SK-N-MC (cell line): ENCODE measurements at regions not wholly inside any gene's neighbourhood (a gene's known extent, or its start where the extent isn't known, plus 50 kb on each side); places are given as distances from the start of the nearest gene placed in this dataset.

ENCODE experiments used
- EZH2 ChIP-seq: fragments of 200-600 bp; sonication (generic); IDR thresholded peaks from one replicate; pipeline ENCODE4 v1.6.1; 2017; ENCODE audit warnings: antibody characterized with exemption
- FOXP2 ChIP-seq: optimal IDR thresholded peaks from 2 replicates; pipeline ENCODE3; 2011; ENCODE audit warnings: mild to moderate bottlenecking, moderate library complexity; ENCODE audit not compliant: insufficient read depth; ENCODE audit errors: extremely low read length, control extremely low read depth
- POLR2AphosphoS5 ChIP-seq: IDR thresholded peaks from 2 replicates; pipeline ENCODE4 v1.6.1; 2012; ENCODE audit warnings: mild to moderate bottlenecking, low read depth, low read length, borderline replicate concordance

DNA sequence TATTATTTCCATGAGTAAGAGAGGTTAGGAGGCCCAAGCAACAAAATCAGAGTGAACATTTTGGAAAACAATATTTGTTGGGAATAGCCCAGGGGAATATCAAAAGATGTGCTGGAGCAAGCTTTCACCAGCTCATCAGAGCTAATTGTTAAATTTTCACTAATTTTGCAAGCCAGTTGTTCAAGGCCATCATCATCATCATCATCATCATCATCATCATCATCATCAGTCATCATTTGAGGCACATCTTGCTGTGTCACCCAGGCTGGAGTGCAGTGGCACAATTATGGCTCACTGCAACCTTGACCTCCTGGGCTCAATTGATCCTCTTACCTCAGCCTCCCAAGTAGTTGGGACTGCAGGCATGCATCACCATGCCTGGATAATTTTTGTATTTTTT is 350.5 kb upstream of the MEF2C start:
- TF ChIP-seq EZH2 (no peak), POLR2AphosphoS5 (no peak), FOXP2 (no peak)
